Liver (tissue), 8 donors: ENCODE measurements at regions not wholly inside any gene's neighbourhood (a gene's known extent, or its start where the extent isn't known, plus 50 kb on each side); places are given as distances from the start of the nearest gene placed in this dataset.

Experiments
- DNase-seq: peaks from one replicate; pipeline ENCODE4 v3.0.0-alpha.2; 2017; ENCODE audit warnings: low spot score
- H3K27ac ChIP-seq, 2 donors: one replicate each; pipeline ENCODE4 v1.7.0; 2013; ENCODE audit warnings: inconsistent platforms in 2 of 2, low read length in 2 of 2, control low read depth in 1 of 2, low read depth in 1 of 2, mild to moderate bottlenecking in 1 of 2
- H3K27me3 ChIP-seq, 4 donors: one replicate each; pipeline versions ENCODE4 v1.6.1 to v1.7.0; 2013; ENCODE audit warnings: low read length in 3 of 4, inconsistent platforms in 1 of 4, mild to moderate bottlenecking in 1 of 4, moderate library complexity in 1 of 4; ENCODE audit not compliant: control insufficient read depth in 4 of 4, insufficient read depth in 4 of 4
- H3K36me3 ChIP-seq, 4 donors: one replicate each; pipeline versions ENCODE4 v1.6.1 to v1.7.0; 2013; ENCODE audit warnings: low read length in 3 of 4, mild to moderate bottlenecking in 3 of 4, low read depth in 1 of 4, moderate library complexity in 1 of 4; ENCODE audit not compliant: control insufficient read depth in 4 of 4, insufficient read depth in 3 of 4
- H3K4me1 ChIP-seq, 4 donors: one replicate each; pipeline versions ENCODE4 v1.6.1 to v1.7.0; 2013; ENCODE audit warnings: low read length in 3 of 4, mild to moderate bottlenecking in 3 of 4, moderate library complexity in 1 of 4; ENCODE audit not compliant: control insufficient read depth in 4 of 4, insufficient read depth in 4 of 4
- H3K4me3 ChIP-seq, 3 donors: one replicate each; pipeline versions ENCODE4 v1.6.1 to v1.7.0; 2013; ENCODE audit warnings: low read length in 3 of 3, control low read depth in 1 of 3, low read depth in 1 of 3, mild to moderate bottlenecking in 1 of 3
- H3K9ac ChIP-seq, 2 donors: one replicate each; pipeline ENCODE4 v1.7.0; 2013; ENCODE audit warnings: low read length in 2 of 2, mild to moderate bottlenecking in 2 of 2, moderate library complexity in 2 of 2, control low read depth in 1 of 2, low read depth in 1 of 2
- H3K9me3 ChIP-seq, 4 donors: one replicate each; pipeline versions ENCODE4 v1.6.1 to v1.7.0; 2013; ENCODE audit warnings: low read length in 3 of 4; ENCODE audit not compliant: control insufficient read depth in 4 of 4
- ATF3 ChIP-seq: IDR thresholded peaks from 2 replicates; pipeline ENCODE4 v1.6.1; 2016; ENCODE audit warnings: antibody characterized with exemption
- CTCF ChIP-seq: fragments of 150-350 bp; IDR thresholded peaks from 2 replicates; pipeline ENCODE4 v1.5.1; 2017; ENCODE audit warnings: improper control_type of control experiment, low read depth, low read length; ENCODE audit not compliant: missing input control
- EGR1 ChIP-seq, 2 donors: IDR thresholded peaks; 2 replicates each; pipeline ENCODE4 v1.6.1; 2016 to 2018; ENCODE audit warnings: antibody characterized with exemption in 2 of 2, low read depth in 2 of 2
- FOXA1 ChIP-seq: IDR thresholded peaks from 2 replicates; pipeline ENCODE4 v1.6.1; 2016; ENCODE audit warnings: antibody characterized with exemption
- FOXA2 ChIP-seq: IDR thresholded peaks from 2 replicates; pipeline ENCODE4 v1.6.1; 2016; ENCODE audit warnings: antibody characterized with exemption
- GABPA ChIP-seq, 2 donors: IDR thresholded peaks in 1 of 2; conservative IDR thresholded peaks in 1 of 2; 2 replicates each; pipeline ENCODE4 v1.6.1; 2016; ENCODE audit warnings: antibody characterized with exemption in 2 of 2, mild to moderate bottlenecking in 1 of 2, moderate library complexity in 1 of 2
- HNF4G ChIP-seq: IDR thresholded peaks from 2 replicates; pipeline ENCODE4 v1.6.1; 2016; ENCODE audit warnings: antibody characterized with exemption
- JUND ChIP-seq, 2 donors: IDR thresholded peaks; 2 replicates each; pipeline ENCODE4 v1.6.1; 2016; ENCODE audit warnings: antibody characterized with exemption in 2 of 2
- MAX ChIP-seq: IDR thresholded peaks from 2 replicates; pipeline ENCODE4 v1.6.1; 2016; ENCODE audit warnings: antibody characterized with exemption
- NR2F2 ChIP-seq: IDR thresholded peaks from 2 replicates; pipeline ENCODE4 v1.6.1; 2016; ENCODE audit warnings: antibody characterized with exemption
- RAD21 ChIP-seq, 2 donors: IDR thresholded peaks; 2 replicates each; pipeline ENCODE4 v1.6.1; 2016; ENCODE audit warnings: antibody characterized with exemption in 2 of 2, mild to moderate bottlenecking in 2 of 2
- RXRA ChIP-seq, 2 donors: IDR thresholded peaks; 2 replicates each; pipeline ENCODE4 v1.6.1; 2017 to 2018; ENCODE audit warnings: antibody characterized with exemption in 2 of 2, mild to moderate bottlenecking in 1 of 2
- SP1 ChIP-seq: IDR thresholded peaks from 2 replicates; pipeline ENCODE4 v1.6.1; 2018; ENCODE audit warnings: antibody characterized with exemption, mild to moderate bottlenecking
- YY1 ChIP-seq: IDR thresholded peaks from 2 replicates; pipeline ENCODE4 v1.6.1; 2016; ENCODE audit warnings: antibody characterized with exemption, mild to moderate bottlenecking
- ZBTB33 ChIP-seq: IDR thresholded peaks from 2 replicates; pipeline ENCODE4 v1.6.1; 2016; ENCODE audit warnings: antibody characterized with exemption
- WGBS: extraction: QIAGEN DNeasy Blood & Tissue Kit; methylation state at CpG from one replicate; pipeline ENCODE4 v1.1.7; 2013; 5-methylcytosine and 5-hydroxymethylcytosine counted together
- donor health status: healthy.
- donor health status: healthy.
- donor health status: healthy.
- donor health status: healthy.
- donor health status: healthy.

- no peak for DNase-seq
- Histone ChIP-seq H3K9me3 (no peaks in the 10 kb centered on the region), H3K4me3 (no peak overlapping the region), H3K27me3 (no peaks in the 10 kb centered on the region), H3K36me3 (no peaks in the 10 kb centered on the region), H3K4me1 (no peaks in the 10 kb centered on the region), H3K9ac (no peak overlapping the region), H3K27ac (no peak overlapping the region)
- no peak for TF ChIP-seq FOXA2
- no peak for TF ChIP-seq CTCF
- TF ChIP-seq NR2F2: no peak
- no peak for TF ChIP-seq HNF4G
- no peak for TF ChIP-seq FOXA1
- TF ChIP-seq ZBTB33: no peak
- TF ChIP-seq GABPA (IDR thresholded peaks at IDR 0.05 in 1 of 2, conservative IDR thresholded peaks at IDR 0.05 in 1 of 2): no peak
- TF ChIP-seq EGR1 (IDR thresholded peaks at IDR 0.05; ENCODE audit: low read depth in 2 of 2): no peak
- no peak for TF ChIP-seq MAX
- TF ChIP-seq SP1: no peak
- TF ChIP-seq YY1: no peak
- TF ChIP-seq RAD21 (IDR thresholded peaks at IDR 0.05): no peak
- TF ChIP-seq JUND (IDR thresholded peaks at IDR 0.05): no peak
- WGBS: 93% methylated on average over 17 of the region's 17 CpGs
These were observed 53.2 kb upstream of the AMN1 start for GRCh38 chr12:31781894-31782540.

GRCh38 chr12:31780096-31780495 is 51.3 kb upstream of the AMN1 start:
- no peaks in the 10 kb centered on the region for H3K36me3 ChIP-seq
- DNase-seq: no peak
- no peak overlapping the region for H3K4me3 ChIP-seq
- no peaks in the 10 kb centered on the region for H3K9me3 ChIP-seq
- 72% methylated on average over 5 of the region's 5 CpGs for WGBS
- H3K9ac ChIP-seq: no peak overlapping the region
- TF ChIP-seq GABPA (IDR thresholded peaks at IDR 0.05 in 1 of 2, conservative IDR thresholded peaks at IDR 0.05 in 1 of 2): no peak
- H3K27ac ChIP-seq: no peak overlapping the region
- no peaks in the 10 kb centered on the region for H3K4me1 ChIP-seq
- no peaks in the 10 kb centered on the region for H3K27me3 ChIP-seq

- no peaks in the 10 kb centered on the region for H3K27me3 ChIP-seq
- WGBS: 94% methylated on average over 5 of the region's 5 CpGs
- no peak overlapping the region for H3K27ac ChIP-seq
- no peaks in the 10 kb centered on the region for H3K9me3 ChIP-seq
- no peak for DNase-seq
- H3K4me3 ChIP-seq: no peak overlapping the region
- H3K36me3 ChIP-seq: no peaks in the 10 kb centered on the region
- no peak overlapping the region for H3K9ac ChIP-seq
- H3K4me1 ChIP-seq: peaks cover 0 to 6% (median 5%) of the 10 kb centered on the region in 4 donors
- TF ChIP-seq MAX (no peak), SP1 (no peak), CTCF (no peak), RAD21 (IDR thresholded peaks at IDR 0.05) (no peak), RXRA (IDR thresholded peaks at IDR 0.05) (no peak), FOXA1 (no peak), ZBTB33 (no peak), YY1 (no peak), ATF3 (no peak)
These were observed 49.9 kb upstream of the AMN1 start for GRCh38 chr12:31778687-31779086.
